Parathyroid adenoma (tissue), 2 donors: ENCODE measurements at regions not wholly inside any gene's neighbourhood (a gene's known extent, or its start where the extent isn't known, plus 50 kb on each side); places are given as distances from the start of the nearest gene placed in this dataset.

Experiments used
- H2AFZ ChIP-seq: fragments of 300-600 bp; sonication (generic); one replicate; pipeline ENCODE4 v1.7.0; 2017; ENCODE audit warnings: antibody characterized with exemption, mild to moderate bottlenecking
- H3K27ac ChIP-seq: fragments of 300-600 bp; sonication (generic); one replicate; pipeline ENCODE4 v1.7.0; 2017
- H3K27me3 ChIP-seq: fragments of 300-600 bp; sonication (generic); one replicate; pipeline ENCODE4 v1.7.0; 2017; ENCODE audit warnings: low read length; ENCODE audit not compliant: control insufficient read depth, insufficient read depth
- H3K36me3 ChIP-seq: fragments of 300-600 bp; sonication (generic); one replicate; pipeline ENCODE4 v1.7.0; 2017; ENCODE audit warnings: low read length; ENCODE audit not compliant: control insufficient read depth, insufficient read depth
- H3K4me1 ChIP-seq: fragments of 300-600 bp; sonication (generic); one replicate; pipeline ENCODE4 v1.7.0; 2017; ENCODE audit warnings: control low read depth
- H3K4me2 ChIP-seq: fragments of 300-600 bp; sonication (generic); one replicate; pipeline ENCODE4 v1.7.0; 2017; ENCODE audit warnings: low read length
- H3K4me3 ChIP-seq: fragments of 300-600 bp; sonication (generic); one replicate; pipeline ENCODE4 v1.7.0; 2017; ENCODE audit warnings: low read depth, low read length
- H3K79me2 ChIP-seq: fragments of 300-600 bp; sonication (generic); one replicate; pipeline ENCODE4 v1.7.0; 2017; ENCODE audit warnings: control low read depth
- H3K9ac ChIP-seq: fragments of 300-600 bp; sonication (generic); one replicate; pipeline ENCODE4 v1.7.0; 2017; ENCODE audit warnings: mild to moderate bottlenecking
- H3K9me3 ChIP-seq: fragments of 300-600 bp; sonication (generic); one replicate; pipeline ENCODE4 v1.7.0; 2017; ENCODE audit warnings: low read length; ENCODE audit not compliant: control insufficient read depth
- TF ChIP-seq, protein P1 (sequence below): fragments of 300-600 bp; sonication (generic); IDR thresholded peaks from one replicate; pipeline ENCODE4 v1.7.0; 2017; ENCODE audit warnings: antibody characterized with exemption, mild to moderate bottlenecking
- donor health status: primary hyperparathyroidism.

DNA sequence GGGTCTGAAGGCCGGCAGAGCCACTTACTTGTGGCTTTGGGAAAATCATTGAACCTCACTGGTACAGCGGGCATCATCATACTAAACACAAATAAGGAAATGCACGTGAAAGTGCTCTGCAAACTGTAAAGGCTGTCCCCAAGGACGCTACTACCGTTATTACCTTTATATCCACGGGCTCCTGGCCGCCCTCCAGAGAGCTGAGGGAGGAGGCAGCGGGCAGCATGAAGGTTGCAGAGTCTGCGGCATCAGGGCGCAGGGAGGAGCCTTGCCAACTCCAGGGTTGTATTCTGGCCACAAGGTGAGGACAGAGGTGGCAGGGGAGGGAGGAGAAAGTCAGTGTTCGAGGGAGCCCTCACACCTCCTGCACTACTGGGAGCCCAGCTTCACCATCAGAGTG is 68.3 kb upstream of the GCSH start:
- Histone ChIP-seq H3K4me1 (no peaks in the 10 kb centered on the region), H2AFZ (no peak overlapping the region), H3K9me3 (no peaks in the 10 kb centered on the region), H3K27ac (no peak overlapping the region), H3K79me2 (no peaks in the 10 kb centered on the region), H3K36me3 (no peaks in the 10 kb centered on the region), H3K4me3 (no peak overlapping the region), H3K4me2 (no peak overlapping the region), H3K27me3 (no peaks in the 10 kb centered on the region), H3K9ac (no peak overlapping the region)
- TF ChIP-seq, protein P1, sequence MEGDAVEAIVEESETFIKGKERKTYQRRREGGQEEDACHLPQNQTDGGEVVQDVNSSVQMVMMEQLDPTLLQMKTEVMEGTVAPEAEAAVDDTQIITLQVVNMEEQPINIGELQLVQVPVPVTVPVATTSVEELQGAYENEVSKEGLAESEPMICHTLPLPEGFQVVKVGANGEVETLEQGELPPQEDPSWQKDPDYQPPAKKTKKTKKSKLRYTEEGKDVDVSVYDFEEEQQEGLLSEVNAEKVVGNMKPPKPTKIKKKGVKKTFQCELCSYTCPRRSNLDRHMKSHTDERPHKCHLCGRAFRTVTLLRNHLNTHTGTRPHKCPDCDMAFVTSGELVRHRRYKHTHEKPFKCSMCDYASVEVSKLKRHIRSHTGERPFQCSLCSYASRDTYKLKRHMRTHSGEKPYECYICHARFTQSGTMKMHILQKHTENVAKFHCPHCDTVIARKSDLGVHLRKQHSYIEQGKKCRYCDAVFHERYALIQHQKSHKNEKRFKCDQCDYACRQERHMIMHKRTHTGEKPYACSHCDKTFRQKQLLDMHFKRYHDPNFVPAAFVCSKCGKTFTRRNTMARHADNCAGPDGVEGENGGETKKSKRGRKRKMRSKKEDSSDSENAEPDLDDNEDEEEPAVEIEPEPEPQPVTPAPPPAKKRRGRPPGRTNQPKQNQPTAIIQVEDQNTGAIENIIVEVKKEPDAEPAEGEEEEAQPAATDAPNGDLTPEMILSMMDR = no peak

DNA sequence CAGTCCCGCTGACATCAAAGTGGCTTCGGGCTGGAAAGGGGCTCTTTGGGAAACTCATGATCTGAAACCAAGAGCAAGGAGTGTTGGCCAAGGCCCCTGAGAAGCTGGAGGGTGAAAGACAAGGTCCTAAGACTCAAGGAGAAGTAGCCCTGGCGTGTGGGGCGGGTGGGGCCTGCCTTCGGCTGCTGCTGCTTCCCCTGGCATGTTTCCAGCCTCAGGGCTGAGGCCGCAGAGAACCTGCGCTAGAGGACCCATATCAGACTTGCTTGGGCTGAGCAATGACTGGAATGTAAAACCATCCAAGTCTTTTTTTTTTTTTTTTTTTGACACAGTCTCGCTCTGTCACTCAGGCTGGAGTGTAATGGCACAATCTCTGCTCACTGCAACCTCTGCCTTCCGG is 67.5 kb upstream of the GCSH start:
- no peak overlapping the region for H3K4me2 ChIP-seq
- TF ChIP-seq, protein P1 = no peak
- no peaks in the 10 kb centered on the region for H3K79me2 ChIP-seq
- H3K36me3 ChIP-seq = no peaks in the 10 kb centered on the region
- H3K27me3 ChIP-seq = no peaks in the 10 kb centered on the region
- no peaks in the 10 kb centered on the region for H3K4me1 ChIP-seq
- H3K9me3 ChIP-seq = no peaks in the 10 kb centered on the region
- no peak overlapping the region for H3K9ac ChIP-seq
- no peak overlapping the region for H2AFZ ChIP-seq
- H3K4me3 ChIP-seq = no peak overlapping the region
- no peak overlapping the region for H3K27ac ChIP-seq

DNA sequence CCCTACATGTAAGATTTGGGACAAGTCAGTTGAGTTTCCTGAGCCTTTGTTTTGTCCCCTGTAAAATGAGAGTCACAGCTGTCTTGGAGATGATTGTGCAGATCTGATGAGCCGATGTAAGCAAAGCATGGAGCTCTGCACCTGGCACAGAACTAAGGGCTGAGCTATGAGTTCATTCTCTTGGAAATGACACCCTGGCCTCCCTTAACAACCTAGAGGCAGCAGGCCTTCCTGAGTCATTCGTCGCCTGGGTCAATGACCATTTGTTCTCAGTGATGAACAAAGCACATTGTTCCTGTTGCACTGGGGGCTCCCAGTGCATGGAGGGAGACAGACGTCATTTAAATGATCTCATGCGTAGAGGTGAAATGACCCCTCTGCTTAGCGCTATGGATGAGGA is 62.8 kb upstream of the GCSH start:
- Histone ChIP-seq H3K4me3 (no peak overlapping the region), H3K9me3 (no peaks in the 10 kb centered on the region), H3K79me2 (no peaks in the 10 kb centered on the region), H3K27me3 (no peaks in the 10 kb centered on the region), H2AFZ (no peak overlapping the region), H3K4me1 (no peaks in the 10 kb centered on the region), H3K4me2 (no peak overlapping the region), H3K27ac (no peak overlapping the region), H3K36me3 (no peaks in the 10 kb centered on the region), H3K9ac (no peak overlapping the region)
- TF ChIP-seq, protein P1 = no peak

DNA sequence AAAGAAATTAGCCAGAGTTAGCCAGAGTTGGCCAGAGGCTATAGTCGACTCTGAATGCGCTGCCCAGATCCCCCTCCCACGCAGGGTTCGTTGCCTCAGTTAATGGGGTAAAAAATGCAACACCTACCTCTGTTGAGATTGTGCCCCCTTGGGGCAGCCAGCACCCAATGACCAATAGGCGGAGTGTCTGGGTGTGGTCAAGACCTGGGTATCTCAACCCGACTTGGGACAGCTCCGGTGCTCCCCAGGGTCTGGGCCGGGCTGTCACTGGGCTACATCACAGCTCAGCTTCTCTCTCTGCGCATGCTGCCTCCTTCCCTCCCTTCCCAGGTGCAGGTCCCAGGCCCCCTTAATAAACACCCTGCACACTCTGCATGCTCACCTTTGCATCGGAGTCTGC is 59.6 kb upstream of the GCSH start:
- H3K4me3 ChIP-seq = no peak overlapping the region
- no peak overlapping the region for H3K9ac ChIP-seq
- no peak overlapping the region for H3K4me2 ChIP-seq
- TF ChIP-seq, protein P1 = no peak
- H3K27me3 ChIP-seq = no peaks in the 10 kb centered on the region
- H3K27ac ChIP-seq = no peak overlapping the region
- no peaks in the 10 kb centered on the region for H3K9me3 ChIP-seq
- no peaks in the 10 kb centered on the region for H3K79me2 ChIP-seq
- H3K36me3 ChIP-seq = no peaks in the 10 kb centered on the region
- H2AFZ ChIP-seq = no peak overlapping the region
- no peaks in the 10 kb centered on the region for H3K4me1 ChIP-seq

DNA sequence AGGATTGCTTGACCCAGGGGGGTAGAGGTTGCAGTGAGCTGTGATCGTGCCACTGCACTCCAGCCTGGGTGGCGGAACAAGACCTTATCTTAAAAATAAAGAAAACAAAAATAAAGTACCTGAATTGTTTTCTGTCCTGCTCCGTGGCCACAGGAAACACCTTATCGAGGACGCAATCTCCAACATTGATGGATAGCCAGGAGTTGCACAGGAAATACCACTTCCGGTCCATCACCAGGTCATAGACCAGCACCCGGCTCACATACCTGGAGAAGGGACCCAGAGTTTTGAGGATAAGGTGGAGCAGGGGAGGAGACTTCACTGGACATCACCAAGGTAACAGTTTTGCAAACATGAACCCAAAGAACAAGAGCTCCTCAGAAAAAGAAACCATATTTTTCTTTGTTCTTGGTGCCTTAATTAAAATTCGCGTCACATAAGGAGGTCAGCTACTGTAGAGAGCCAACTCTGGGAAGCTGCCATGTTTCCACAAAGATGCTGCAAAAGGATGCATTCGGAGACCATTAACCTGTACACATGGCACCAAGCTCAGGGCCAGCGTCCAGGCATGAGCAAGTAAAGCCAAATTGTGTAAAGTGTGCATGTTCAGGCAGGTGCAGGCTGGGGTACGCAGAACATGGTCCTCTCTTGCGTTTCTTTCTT is 55.6 kb upstream of the GCSH start:
- TF ChIP-seq, protein P1 = no peak
- Histone ChIP-seq H3K9me3 (no peaks in the 10 kb centered on the region), H3K4me1 (no peaks in the 10 kb centered on the region), H3K36me3 (no peaks in the 10 kb centered on the region), H3K79me2 (no peaks in the 10 kb centered on the region), H2AFZ (no peak overlapping the region), H3K9ac (no peak overlapping the region), H3K4me2 (no peak overlapping the region), H3K27ac (no peak overlapping the region), H3K27me3 (no peaks in the 10 kb centered on the region), H3K4me3 (no peak overlapping the region)
